SK-N-SH treated with all-trans-retinoic acid at 6 μM for 48 hours (cell line): ENCODE measurements at regions not wholly inside any gene's neighbourhood (a gene's known extent, or its start where the extent isn't known, plus 50 kb on each side); places are given as distances from the start of the nearest gene placed in this dataset.

Experiments
- CSDC2 ChIP-seq: fragments of 250-450 bp; sonication (Bioruptor Pico); IDR thresholded peaks from 2 replicates; pipeline ENCODE4 v1.5.0; 2020; ENCODE audit warnings: mild to moderate bottlenecking, moderate library complexity
- GLIS3 ChIP-seq: fragments of 250-450 bp; sonication (Bioruptor Pico); IDR thresholded peaks from 2 replicates; pipeline ENCODE4 v1.5.0; 2020; ENCODE audit warnings: mild to moderate bottlenecking, moderate library complexity
- PATZ1 ChIP-seq: fragments of 250-450 bp; sonication (Bioruptor Pico); IDR thresholded peaks from 2 replicates; pipeline ENCODE4 v1.8.0; 2020; ENCODE audit warnings: mild to moderate bottlenecking, moderate library complexity, borderline replicate concordance
- POU6F1 ChIP-seq: fragments of 250-450 bp; sonication (Bioruptor Pico); IDR thresholded peaks from 2 replicates; pipeline ENCODE4 v1.8.0; 2021; ENCODE audit warnings: low read depth, mild to moderate bottlenecking, moderate library complexity, borderline replicate concordance
- ZC3H10 ChIP-seq: fragments of 250-450 bp; sonication (Bioruptor Pico); IDR thresholded peaks from 2 replicates; pipeline ENCODE4 v1.5.1; 2021; ENCODE audit warnings: mild to moderate bottlenecking, moderate library complexity
- ZFP30 ChIP-seq: fragments of 450-650 bp; formaldehyde crosslinking; IDR thresholded peaks from 2 replicates; pipeline ENCODE4 v1.5.0; 2022; ENCODE audit warnings: mild to moderate bottlenecking, moderate library complexity
- TF ChIP-seq, protein P1 (sequence below): fragments of 250-450 bp; sonication (Bioruptor Pico); IDR thresholded peaks from 2 replicates; pipeline ENCODE4 v1.5.1; 2021; ENCODE audit warnings: mild to moderate bottlenecking, moderate library complexity
- TF ChIP-seq, protein P2 (sequence below): fragments of 250-450 bp; sonication (Bioruptor Pico); IDR thresholded peaks from 2 replicates; pipeline ENCODE4 v1.5.1; 2020; ENCODE audit warnings: low read depth, mild to moderate bottlenecking, moderate library complexity

GRCh38 chr4:124276461-124276860 lies 436.1 kb downstream of the ANKRD50 start:
- 0 out of 2 replicates have a peak, but pooled peaks have one; percentile 24 for TF ChIP-seq PATZ1 (CRISPR knock-in tag)
- TF ChIP-seq, protein P1, sequence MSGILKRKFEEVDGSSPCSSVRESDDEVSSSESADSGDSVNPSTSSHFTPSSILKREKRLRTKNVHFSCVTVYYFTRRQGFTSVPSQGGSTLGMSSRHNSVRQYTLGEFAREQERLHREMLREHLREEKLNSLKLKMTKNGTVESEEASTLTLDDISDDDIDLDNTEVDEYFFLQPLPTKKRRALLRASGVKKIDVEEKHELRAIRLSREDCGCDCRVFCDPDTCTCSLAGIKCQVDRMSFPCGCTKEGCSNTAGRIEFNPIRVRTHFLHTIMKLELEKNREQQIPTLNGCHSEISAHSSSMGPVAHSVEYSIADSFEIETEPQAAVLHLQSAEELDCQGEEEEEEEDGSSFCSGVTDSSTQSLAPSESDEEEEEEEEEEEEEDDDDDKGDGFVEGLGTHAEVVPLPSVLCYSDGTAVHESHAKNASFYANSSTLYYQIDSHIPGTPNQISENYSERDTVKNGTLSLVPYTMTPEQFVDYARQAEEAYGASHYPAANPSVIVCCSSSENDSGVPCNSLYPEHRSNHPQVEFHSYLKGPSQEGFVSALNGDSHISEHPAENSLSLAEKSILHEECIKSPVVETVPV (CRISPR knock-in tag), result no peak
- TF ChIP-seq ZC3H10, result no peak
- TF ChIP-seq GLIS3 (CRISPR knock-in tag), result no peak
- TF ChIP-seq POU6F1 (CRISPR knock-in tag), result no peak
- no peak for TF ChIP-seq ZFP30 (CRISPR knock-in tag)
- TF ChIP-seq, protein P2, sequence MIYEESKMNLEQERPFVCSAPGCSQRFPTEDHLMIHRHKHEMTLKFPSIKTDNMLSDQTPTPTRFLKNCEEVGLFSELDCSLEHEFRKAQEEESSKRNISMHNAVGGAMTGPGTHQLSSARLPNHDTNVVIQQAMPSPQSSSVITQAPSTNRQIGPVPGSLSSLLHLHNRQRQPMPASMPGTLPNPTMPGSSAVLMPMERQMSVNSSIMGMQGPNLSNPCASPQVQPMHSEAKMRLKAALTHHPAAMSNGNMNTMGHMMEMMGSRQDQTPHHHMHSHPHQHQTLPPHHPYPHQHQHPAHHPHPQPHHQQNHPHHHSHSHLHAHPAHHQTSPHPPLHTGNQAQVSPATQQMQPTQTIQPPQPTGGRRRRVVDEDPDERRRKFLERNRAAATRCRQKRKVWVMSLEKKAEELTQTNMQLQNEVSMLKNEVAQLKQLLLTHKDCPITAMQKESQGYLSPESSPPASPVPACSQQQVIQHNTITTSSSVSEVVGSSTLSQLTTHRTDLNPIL (CRISPR knock-in tag), result no peak
- TF ChIP-seq CSDC2 (CRISPR knock-in tag), result no peak
